ENCODE measurements at regions not wholly inside any gene's neighbourhood (a gene's known extent, or its start where the extent isn't known, plus 50 kb on each side); places are given as distances from the start of the nearest gene placed in this dataset.
A peak's percentile ranks its signal among the peaks of the same experiment; 100 is the strongest.
"Not testable (repeated sequence)": the region's sequence is repeated elsewhere in the genome, so short reads cannot be mapped to it uniquely, and the experiment has no call there.

GRCh38 chr1:194684636-194685035, 1498.2 kb upstream of the B3GALT2 start:
- DNase-seq (ENCODE audit: low read depth): no peak

GRCh38 chr1:194658090-194658439, 1471.7 kb upstream of the B3GALT2 start:
- peak; percentile 28 for DNase-seq (ENCODE audit: low read depth)

DNA sequence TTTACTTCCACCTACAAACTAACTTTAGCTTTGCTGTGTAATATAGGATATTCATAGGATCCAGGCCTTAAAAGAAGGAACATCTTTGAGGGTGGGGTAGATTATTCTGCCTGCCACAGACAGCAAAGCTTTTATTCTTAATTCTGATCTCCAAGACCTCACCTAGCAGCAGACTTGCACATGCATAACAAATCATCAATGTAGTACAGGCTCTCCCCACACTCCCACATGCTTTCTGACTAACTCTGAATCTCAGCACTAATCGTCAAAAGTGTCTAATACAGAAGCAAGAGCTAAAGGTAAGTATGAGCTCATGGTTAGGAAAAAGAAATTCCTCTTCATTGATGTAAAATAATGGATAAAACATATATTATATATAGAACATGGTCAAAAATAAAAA, 1468.5 kb upstream of the B3GALT2 start:
- no peak for DNase-seq (ENCODE audit: low read depth)

DNA sequence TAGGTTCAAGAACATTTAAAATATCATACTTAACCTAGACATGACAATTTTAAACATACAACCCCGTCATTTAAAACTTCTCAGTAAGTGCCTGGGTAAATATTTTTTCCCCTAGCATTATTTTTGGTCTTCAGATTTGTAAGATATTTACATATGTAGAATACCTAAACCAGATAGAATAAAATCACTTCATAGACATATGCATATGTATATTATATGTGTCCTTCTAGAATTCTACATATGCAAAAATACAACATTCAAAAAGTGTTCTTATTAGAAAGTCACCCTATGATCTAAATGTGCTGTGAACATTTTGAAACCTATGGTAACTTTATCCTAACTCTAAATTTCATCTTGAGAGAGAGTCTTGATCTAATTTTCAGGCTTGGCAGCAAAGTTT, 1467.0 kb upstream of the B3GALT2 start:
- DNase-seq (ENCODE audit: low read depth): no peak

- no peak for DNase-seq (ENCODE audit: low read depth)
Measured at GRCh38 chr1:194647118-194647517, 1460.7 kb upstream of the B3GALT2 start.

DNA sequence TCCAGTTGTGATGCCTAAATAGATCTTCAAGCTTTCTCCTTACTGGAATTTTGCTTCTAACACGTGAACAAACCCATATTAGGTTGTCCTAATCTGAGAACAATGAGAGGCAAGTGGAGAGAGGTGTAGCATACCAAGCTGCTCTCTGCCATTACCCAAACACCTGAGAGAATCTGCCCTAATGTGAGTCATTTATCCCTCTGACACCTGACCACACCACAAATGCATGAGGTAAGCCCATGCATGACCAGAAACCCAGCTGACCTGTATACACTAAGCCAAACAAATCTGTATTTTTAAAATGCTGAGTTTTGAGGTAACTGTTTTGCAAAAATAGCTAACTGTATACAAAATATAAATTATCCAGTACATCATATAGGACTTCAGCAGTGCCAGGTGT, 1458.1 kb upstream of the B3GALT2 start:
- no peak for DNase-seq (ENCODE audit: low read depth)

- DNase-seq (ENCODE audit: low read depth): no peak
Measured at GRCh38 chr1:194640322-194640721, 1453.9 kb upstream of the B3GALT2 start.

GRCh38 chr1:194629011-194629410, 1442.6 kb upstream of the B3GALT2 start:
- no peak for DNase-seq (ENCODE audit: low read depth)

GRCh38 chr1:194624833-194625232, 1438.4 kb upstream of the B3GALT2 start:
- no peak for DNase-seq (ENCODE audit: low read depth)

GRCh38 chr1:194618101-194618500, 1431.7 kb upstream of the B3GALT2 start:
- DNase-seq (ENCODE audit: low read depth): no peak

- DNase-seq (ENCODE audit: low read depth): not testable (repeated sequence)
Measured at GRCh38 chr1:194617272-194617671, 1430.9 kb upstream of the B3GALT2 start.

GRCh38 chr1:194616835-194617234, 1430.4 kb upstream of the B3GALT2 start:
- no peak for DNase-seq (ENCODE audit: low read depth)

DNA sequence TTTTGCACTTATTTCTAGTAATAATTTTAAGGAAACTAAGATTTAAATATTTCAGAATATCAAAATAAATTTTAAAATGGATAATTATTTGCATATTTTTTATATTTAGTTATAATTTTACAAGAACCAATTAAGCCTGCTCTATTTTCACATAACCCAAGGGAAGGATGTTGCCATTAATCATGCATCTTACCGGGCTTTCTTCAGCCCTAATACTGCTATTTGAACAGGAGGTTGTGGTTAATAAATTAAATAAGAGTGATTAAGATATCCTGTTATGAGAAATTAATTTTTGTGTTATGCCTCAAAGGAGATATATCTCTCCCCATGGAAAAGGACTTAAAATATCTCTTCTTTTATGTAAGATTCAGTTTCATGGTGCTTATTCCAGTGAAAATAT, 1415.8 kb upstream of the B3GALT2 start:
- DNase-seq (ENCODE audit: low read depth): no peak

DNA sequence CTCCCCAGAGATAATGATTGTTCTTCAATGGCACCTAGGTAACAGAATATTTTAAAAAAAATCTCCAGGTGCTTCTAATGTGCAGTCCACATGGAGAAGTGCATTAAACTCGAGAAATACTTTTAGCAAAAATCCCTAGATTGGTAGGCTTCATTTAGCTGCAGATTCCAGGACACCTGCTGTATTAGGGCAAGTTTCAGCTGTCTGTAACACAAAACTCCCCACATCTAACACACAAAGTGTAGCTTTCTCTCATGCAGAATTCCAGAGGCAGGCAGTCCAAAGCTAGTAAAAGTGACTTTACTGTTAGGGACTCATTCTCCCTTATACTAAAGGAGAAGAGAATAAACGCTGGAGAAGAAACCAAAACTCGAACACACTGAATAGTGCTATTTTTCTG, 1414.3 kb upstream of the B3GALT2 start:
- no peak for DNase-seq (ENCODE audit: low read depth)

- no peak for DNase-seq (ENCODE audit: low read depth)
Measured at GRCh38 chr1:194598098-194598497, 1411.7 kb upstream of the B3GALT2 start.

- DNase-seq (ENCODE audit: low read depth): no peak
Measured at GRCh38 chr1:194586302-194586701, 1399.9 kb upstream of the B3GALT2 start.

DNA sequence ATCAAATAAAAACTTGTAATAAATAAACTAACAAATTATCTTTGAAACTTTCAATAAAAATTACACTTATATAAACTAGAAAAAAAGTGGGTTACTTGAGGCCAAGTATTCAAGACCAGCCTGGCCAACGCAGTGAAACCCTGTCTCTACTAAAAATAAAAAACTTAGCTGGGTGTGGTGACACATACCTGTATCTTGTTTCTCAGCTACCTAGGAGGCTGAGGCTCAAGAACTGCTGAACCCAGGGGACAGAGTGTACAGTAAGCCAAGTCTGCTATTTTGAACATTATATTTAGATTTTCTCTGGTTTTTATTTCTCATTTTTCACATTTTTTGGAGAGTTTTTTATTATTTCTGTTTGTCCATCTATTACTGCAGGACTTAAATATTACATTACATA, 1397.6 kb upstream of the B3GALT2 start:
- no peak for DNase-seq (ENCODE audit: low read depth)

- DNase-seq (ENCODE audit: low read depth): no peak
Measured at GRCh38 chr1:194570476-194570875, 1384.1 kb upstream of the B3GALT2 start.

DNA sequence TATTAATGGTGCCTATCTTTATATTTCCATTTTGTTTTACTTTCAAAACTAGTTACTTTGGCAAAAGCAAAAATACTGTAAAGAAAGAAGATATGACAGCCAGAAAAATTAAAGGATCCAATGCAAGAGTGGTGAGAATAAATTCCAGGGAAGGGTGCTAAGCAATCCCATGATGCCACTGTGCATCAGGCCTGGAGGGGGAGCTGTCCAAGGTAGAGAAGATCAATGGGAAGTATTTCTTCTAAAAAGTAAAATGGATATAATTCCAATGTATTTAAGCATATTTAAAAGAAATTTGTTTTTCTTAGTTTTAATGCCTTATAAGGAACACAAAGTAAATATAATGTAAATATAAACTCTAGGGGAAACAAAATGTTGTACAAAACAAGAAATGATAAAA, 1382.2 kb upstream of the B3GALT2 start:
- DNase-seq (ENCODE audit: low read depth): no peak

GRCh38 chr1:194548071-194548470, 1361.7 kb upstream of the B3GALT2 start:
- DNase-seq (ENCODE audit: low read depth): no peak

- no peak for DNase-seq (ENCODE audit: low read depth)
Measured at GRCh38 chr1:194544012-194544411, 1357.6 kb upstream of the B3GALT2 start.

GRCh38 chr1:194538453-194538852, 1352.0 kb upstream of the B3GALT2 start:
- no peak for DNase-seq (ENCODE audit: low read depth)

- no peak for DNase-seq (ENCODE audit: low read depth)
Measured at GRCh38 chr1:194537521-194537920, 1351.1 kb upstream of the B3GALT2 start.

DNA sequence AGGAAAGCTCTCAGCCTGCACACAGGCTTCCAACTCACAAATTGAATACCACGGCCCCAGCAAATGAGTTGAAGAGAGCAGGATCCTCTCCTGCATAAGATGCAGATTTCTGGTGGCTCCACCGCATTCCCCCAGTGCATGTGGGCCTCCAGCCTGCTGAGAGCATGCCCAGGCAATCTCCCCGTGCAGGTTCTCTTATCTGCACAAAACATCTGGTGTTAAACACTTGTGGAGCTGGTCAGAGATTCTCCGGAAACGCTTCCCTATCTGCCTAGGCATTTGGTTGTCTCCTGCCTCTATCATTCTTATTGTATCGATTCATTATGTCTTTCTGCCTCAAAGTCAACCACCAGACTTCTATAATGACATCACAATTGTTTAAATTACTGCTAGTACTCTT, 1349.0 kb upstream of the B3GALT2 start:
- no peak for DNase-seq (ENCODE audit: low read depth)

DNA sequence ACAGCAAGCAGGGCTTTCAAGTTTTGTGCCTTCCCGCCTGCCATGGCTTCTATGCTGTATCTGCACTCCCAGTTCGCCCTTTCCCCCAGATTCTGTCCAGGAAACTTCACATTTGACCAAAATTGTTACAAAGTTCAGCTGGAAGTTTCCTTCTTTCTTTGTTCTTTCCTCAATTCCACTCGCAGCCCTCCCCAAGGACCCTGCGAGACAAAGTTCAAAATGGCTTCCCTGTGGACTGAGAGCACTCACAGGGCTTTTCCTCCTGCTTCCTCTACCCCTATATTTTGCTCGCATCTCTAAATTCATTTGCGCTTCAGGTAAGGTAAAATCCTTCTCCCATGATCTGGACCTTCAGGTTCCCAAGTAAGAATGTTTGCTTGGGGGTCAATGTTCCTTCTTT, 1348.4 kb upstream of the B3GALT2 start:
- DNase-seq (ENCODE audit: low read depth): no peak
